ENCODE measurements at regions not wholly inside any gene's neighbourhood (a gene's known extent, or its start where the extent isn't known, plus 50 kb on each side); places are given as distances from the start of the nearest gene placed in this dataset.

- CTCF ChIA-PET, result no interaction called here
- no peak overlapping the region for H3K4me3 ChIP-seq (ENCODE audit: low read depth, low read length)
- no peak for TF ChIP-seq CTCF (IDR thresholded peaks at IDR 0.05; ENCODE audit: insufficient read depth, low read depth, low read length)
These were observed 131.4 kb downstream of the GPAM start for GRCh38 chr10:112052166-112052565.

GRCh38 chr10:112053895-112054294 lies 129.7 kb downstream of the GPAM start:
- POLR2A ChIA-PET, result no interaction called here
- TF ChIP-seq CTCF (IDR thresholded peaks at IDR 0.05; ENCODE audit: insufficient read depth, low read depth, low read length), result no peak
- CTCF ChIA-PET, result no interaction called here

More at GRCh38 chr10:112052166-112052565, 131.4 kb downstream of the GPAM start:
- H3K27me3 ChIP-seq (ENCODE audit: control insufficient read depth, insufficient read depth, low read length), result no peaks in the 10 kb centered on the region
- H3K36me3 ChIP-seq (ENCODE audit: control insufficient read depth, insufficient read depth, low read length), result no peaks in the 10 kb centered on the region
- POLR2A ChIA-PET, result no interaction called here
- no peak for DNase-seq (ENCODE audit: low read depth)

GRCh38 chr10:112054516-112054915 lies 129.0 kb downstream of the GPAM start:
- Histone ChIP-seq H3K4me3 (ENCODE audit: low read depth, low read length) (no peak overlapping the region), H3K27me3 (ENCODE audit: control insufficient read depth, insufficient read depth, low read length) (no peaks in the 10 kb centered on the region), H3K36me3 (ENCODE audit: control insufficient read depth, insufficient read depth, low read length) (no peaks in the 10 kb centered on the region)
- no peak for TF ChIP-seq CTCF (IDR thresholded peaks at IDR 0.05; ENCODE audit: insufficient read depth, low read depth, low read length)
- DNase-seq (ENCODE audit: low read depth), result no peak
- CTCF ChIA-PET, result no interaction called here
- POLR2A ChIA-PET, result no interaction called here

More at GRCh38 chr10:112053895-112054294, 129.7 kb downstream of the GPAM start:
- no peak for DNase-seq (ENCODE audit: low read depth)
- Histone ChIP-seq H3K4me3 (ENCODE audit: low read depth, low read length) (no peak overlapping the region), H3K27me3 (ENCODE audit: control insufficient read depth, insufficient read depth, low read length) (no peaks in the 10 kb centered on the region), H3K36me3 (ENCODE audit: control insufficient read depth, insufficient read depth, low read length) (no peaks in the 10 kb centered on the region)

- DNase-seq (ENCODE audit: low read depth), result no peak
- ChIA-PET POLR2A (no interaction called here), CTCF (no interaction called here)
These were observed 126.5 kb downstream of the GPAM start for GRCh38 chr10:112057072-112057471.

GRCh38 chr10:112059220-112059619 lies 124.3 kb downstream of the GPAM start:
- Histone ChIP-seq H3K36me3 (ENCODE audit: control insufficient read depth, insufficient read depth, low read length) (no peaks in the 10 kb centered on the region), H3K27me3 (ENCODE audit: control insufficient read depth, insufficient read depth, low read length) (no peaks in the 10 kb centered on the region), H3K4me3 (ENCODE audit: low read depth, low read length) (no peak overlapping the region)
- no peak for TF ChIP-seq CTCF (IDR thresholded peaks at IDR 0.05; ENCODE audit: insufficient read depth, low read depth, low read length)
- DNase-seq (ENCODE audit: low read depth), result no peak
- POLR2A ChIA-PET, result no interaction called here
- CTCF ChIA-PET, result interaction anchor here (0.5 to 0.8 kb wide), 2 partner anchors 77 to 857 kb away, joined by 3 read pairs; no protein-coding TSS in a partner anchor

More at GRCh38 chr10:112057072-112057471, 126.5 kb downstream of the GPAM start:
- Histone ChIP-seq H3K36me3 (ENCODE audit: control insufficient read depth, insufficient read depth, low read length) (no peaks in the 10 kb centered on the region), H3K4me3 (ENCODE audit: low read depth, low read length) (no peak overlapping the region), H3K27me3 (ENCODE audit: control insufficient read depth, insufficient read depth, low read length) (no peaks in the 10 kb centered on the region)
- no peak for TF ChIP-seq CTCF (IDR thresholded peaks at IDR 0.05; ENCODE audit: insufficient read depth, low read depth, low read length)

All from BJ (cell line).